ENCODE measurements at regions not wholly inside any gene's neighbourhood (a gene's known extent, or its start where the extent isn't known, plus 50 kb on each side); places are given as distances from the start of the nearest gene placed in this dataset.

- no peak for ATAC-seq
- no peak for DNase-seq
- Histone ChIP-seq H3K4me1 (peaks cover 4% of the 10 kb centered on the region), H3K4me3 (no peak overlapping the region), H3K36me3 (ENCODE audit: insufficient read depth in 1 of 2, low read depth in 1 of 2) (no peaks in the 10 kb centered on the region), H3K9me3 (no peaks in the 10 kb centered on the region), H3K27ac (no peak overlapping the region), H3K27me3 (ENCODE audit: insufficient read depth in 3 of 3, low read length in 2 of 3) (no peaks in the 10 kb centered on the region)
- 81 to 87% (median 87%) methylated on average over 13 of the region's 13 CpGs for WGBS, 3 donors
- TF ChIP-seq, protein P1, sequence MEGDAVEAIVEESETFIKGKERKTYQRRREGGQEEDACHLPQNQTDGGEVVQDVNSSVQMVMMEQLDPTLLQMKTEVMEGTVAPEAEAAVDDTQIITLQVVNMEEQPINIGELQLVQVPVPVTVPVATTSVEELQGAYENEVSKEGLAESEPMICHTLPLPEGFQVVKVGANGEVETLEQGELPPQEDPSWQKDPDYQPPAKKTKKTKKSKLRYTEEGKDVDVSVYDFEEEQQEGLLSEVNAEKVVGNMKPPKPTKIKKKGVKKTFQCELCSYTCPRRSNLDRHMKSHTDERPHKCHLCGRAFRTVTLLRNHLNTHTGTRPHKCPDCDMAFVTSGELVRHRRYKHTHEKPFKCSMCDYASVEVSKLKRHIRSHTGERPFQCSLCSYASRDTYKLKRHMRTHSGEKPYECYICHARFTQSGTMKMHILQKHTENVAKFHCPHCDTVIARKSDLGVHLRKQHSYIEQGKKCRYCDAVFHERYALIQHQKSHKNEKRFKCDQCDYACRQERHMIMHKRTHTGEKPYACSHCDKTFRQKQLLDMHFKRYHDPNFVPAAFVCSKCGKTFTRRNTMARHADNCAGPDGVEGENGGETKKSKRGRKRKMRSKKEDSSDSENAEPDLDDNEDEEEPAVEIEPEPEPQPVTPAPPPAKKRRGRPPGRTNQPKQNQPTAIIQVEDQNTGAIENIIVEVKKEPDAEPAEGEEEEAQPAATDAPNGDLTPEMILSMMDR (IDR thresholded peaks at IDR 0.05): no peak
- intact Hi-C loops (cut with DNase I): no loop called here
Observed at GRCh38 chr6:6704103-6705060, 115.9 kb downstream of the LY86 start.

DNA sequence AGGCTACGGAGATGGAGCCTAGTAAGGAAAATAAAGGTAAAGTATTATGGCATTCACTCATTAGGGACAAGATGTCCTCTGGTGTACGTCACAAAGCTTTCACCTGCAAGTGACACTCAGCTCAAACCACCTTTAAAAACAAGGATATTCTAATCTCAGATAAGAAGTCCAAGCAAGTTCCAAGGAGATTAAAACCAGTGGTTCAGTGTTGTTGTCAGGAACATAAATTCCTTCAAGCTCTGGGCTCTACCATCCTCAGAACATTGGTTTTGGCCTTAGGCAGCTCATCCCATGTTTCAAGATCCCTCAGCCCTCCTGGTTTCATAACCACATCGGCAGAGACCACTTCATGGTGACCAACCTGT lies 116.5 kb downstream of the LY86 start:
- TF ChIP-seq, protein P1 (IDR thresholded peaks at IDR 0.05): no peak
- H3K4me3 ChIP-seq: no peak overlapping the region
- intact Hi-C loops (cut with DNase I): no loop called here
- H3K4me1 ChIP-seq: no peaks in the 10 kb centered on the region
- H3K36me3 ChIP-seq (ENCODE audit: insufficient read depth in 1 of 2, low read depth in 1 of 2): no peaks in the 10 kb centered on the region
- no peaks in the 10 kb centered on the region for H3K27me3 ChIP-seq (ENCODE audit: insufficient read depth in 3 of 3, low read length in 2 of 3)
- WGBS, 3 donors: 95 to 99% (median 96%) methylated on average over 3 of the region's 3 CpGs
- no peak for ATAC-seq
- DNase-seq: no peak
- H3K27ac ChIP-seq: no peak overlapping the region
- H3K9me3 ChIP-seq: no peaks in the 10 kb centered on the region

DNA sequence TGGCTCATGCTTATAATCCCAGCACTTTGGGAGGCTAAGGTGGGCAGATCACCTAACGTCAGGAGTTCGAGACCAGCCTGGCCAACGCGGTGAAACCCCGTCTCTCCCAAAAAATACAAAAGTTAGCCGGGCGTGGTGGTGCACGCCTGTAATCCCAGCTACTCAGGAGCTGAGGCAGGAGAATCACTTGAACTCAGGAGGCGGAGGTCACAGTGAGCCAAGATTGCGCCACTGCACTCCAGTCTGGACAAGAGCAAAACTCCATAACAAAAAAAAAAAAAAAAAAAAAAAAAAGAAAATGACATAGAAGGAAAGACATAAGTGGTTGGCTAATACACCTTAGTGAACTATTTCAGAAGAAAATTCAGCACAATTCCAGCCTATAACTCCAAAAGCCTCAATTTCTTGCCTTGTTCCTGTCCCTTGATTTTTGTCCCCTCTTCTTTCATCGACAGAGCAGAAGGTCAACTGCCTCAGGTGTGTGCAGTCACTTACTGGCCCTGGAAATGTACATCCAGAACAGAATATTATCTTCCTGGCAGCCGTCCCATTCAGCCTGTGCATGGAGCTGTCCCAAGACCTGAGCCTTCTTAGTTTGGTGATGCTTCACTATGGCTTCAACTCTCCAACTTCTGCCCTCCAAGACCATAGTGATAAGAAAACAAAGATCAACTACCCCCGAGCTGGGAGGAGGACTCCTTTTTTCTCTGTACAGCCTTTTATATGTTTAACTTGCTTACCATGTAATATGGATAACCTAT lies 117.6 kb downstream of the LY86 start:
- Histone ChIP-seq H3K4me1 (no peaks in the 10 kb centered on the region), H3K36me3 (ENCODE audit: insufficient read depth in 1 of 2, low read depth in 1 of 2) (no peaks in the 10 kb centered on the region), H3K9me3 (no peaks in the 10 kb centered on the region), H3K4me3 (no peak overlapping the region), H3K27ac (no peak overlapping the region), H3K27me3 (ENCODE audit: insufficient read depth in 3 of 3, low read length in 2 of 3) (no peaks in the 10 kb centered on the region)
- ATAC-seq: no peak
- intact Hi-C loops (cut with DNase I): no loop called here
- TF ChIP-seq, protein P1 (IDR thresholded peaks at IDR 0.05): no peak
- 91 to 95% (median 92%) methylated on average over 13 of the region's 13 CpGs for WGBS, 3 donors
- DNase-seq: no peak

GRCh38 chr6:6707143-6707542 lies 118.6 kb downstream of the LY86 start:
- 89 to 97% (median 95%) methylated on average over 6 of the region's 6 CpGs for WGBS, 3 donors
- no peak for DNase-seq
- intact Hi-C loops (cut with DNase I): no loop called here
- TF ChIP-seq, protein P1 (IDR thresholded peaks at IDR 0.05): no peak
- no peak for ATAC-seq
- H3K36me3 ChIP-seq (ENCODE audit: insufficient read depth in 1 of 2, low read depth in 1 of 2): no peaks in the 10 kb centered on the region
- no peaks in the 10 kb centered on the region for H3K4me1 ChIP-seq
- no peaks in the 10 kb centered on the region for H3K9me3 ChIP-seq
- no peaks in the 10 kb centered on the region for H3K27me3 ChIP-seq (ENCODE audit: insufficient read depth in 3 of 3, low read length in 2 of 3)
- no peak overlapping the region for H3K27ac ChIP-seq
- no peak overlapping the region for H3K4me3 ChIP-seq
